Gastrocnemius medialis (tissue), 4 donors: ENCODE measurements at regions not wholly inside any gene's neighbourhood (a gene's known extent, or its start where the extent isn't known, plus 50 kb on each side); places are given as distances from the start of the nearest gene placed in this dataset.

Source experiments
- CTCF ChIP-seq, 5 experiments: fragments of 450-650 bp in 3 of 5; fragments of 200-600 bp in 2 of 5; sonication (generic) in 2 of 5; IDR thresholded peaks in 4 of 5; conservative IDR thresholded peaks in 1 of 5; 1 replicate in 4 of 5; 2 replicates in 1 of 5; pipeline ENCODE4 v1.5.1; 2016 to 2019; ENCODE audit warnings: antibody characterized with exemption in 5 of 5, mild to moderate bottlenecking in 3 of 5, moderate library complexity in 3 of 5
- POLR2A ChIP-seq, 2 donors: fragments of 450-650 bp; IDR thresholded peaks; one replicate each; pipeline ENCODE4 v1.6.1; 2017; ENCODE audit warnings: antibody characterized with exemption in 2 of 2, mild to moderate bottlenecking in 2 of 2, moderate library complexity in 2 of 2

- TF ChIP-seq CTCF (IDR thresholded peaks at IDR 0.05 in 4 of 5, conservative IDR thresholded peaks at IDR 0.05 in 1 of 5) (no peak), POLR2A (IDR thresholded peaks at IDR 0.05) (no peak)
Observed at GRCh38 chr11:128151780-128152179, 435.6 kb downstream of the ETS1 start.
